ENCODE measurements at regions not wholly inside any gene's neighbourhood (a gene's known extent, or its start where the extent isn't known, plus 50 kb on each side); places are given as distances from the start of the nearest gene placed in this dataset.

GRCh38 chr20:22814471-22815205 is 220.5 kb upstream of the SSTR4 start:
- TF ChIP-seq, protein P1, sequence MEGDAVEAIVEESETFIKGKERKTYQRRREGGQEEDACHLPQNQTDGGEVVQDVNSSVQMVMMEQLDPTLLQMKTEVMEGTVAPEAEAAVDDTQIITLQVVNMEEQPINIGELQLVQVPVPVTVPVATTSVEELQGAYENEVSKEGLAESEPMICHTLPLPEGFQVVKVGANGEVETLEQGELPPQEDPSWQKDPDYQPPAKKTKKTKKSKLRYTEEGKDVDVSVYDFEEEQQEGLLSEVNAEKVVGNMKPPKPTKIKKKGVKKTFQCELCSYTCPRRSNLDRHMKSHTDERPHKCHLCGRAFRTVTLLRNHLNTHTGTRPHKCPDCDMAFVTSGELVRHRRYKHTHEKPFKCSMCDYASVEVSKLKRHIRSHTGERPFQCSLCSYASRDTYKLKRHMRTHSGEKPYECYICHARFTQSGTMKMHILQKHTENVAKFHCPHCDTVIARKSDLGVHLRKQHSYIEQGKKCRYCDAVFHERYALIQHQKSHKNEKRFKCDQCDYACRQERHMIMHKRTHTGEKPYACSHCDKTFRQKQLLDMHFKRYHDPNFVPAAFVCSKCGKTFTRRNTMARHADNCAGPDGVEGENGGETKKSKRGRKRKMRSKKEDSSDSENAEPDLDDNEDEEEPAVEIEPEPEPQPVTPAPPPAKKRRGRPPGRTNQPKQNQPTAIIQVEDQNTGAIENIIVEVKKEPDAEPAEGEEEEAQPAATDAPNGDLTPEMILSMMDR (IDR thresholded peaks at IDR 0.05), result no peak
- no peak for TF ChIP-seq POLR2A (IDR thresholded peaks at IDR 0.05)
- TF ChIP-seq POLR2AphosphoS5 (IDR thresholded peaks at IDR 0.05), result no peak

All from prostate gland (tissue), 2 donors.